Stomach smooth muscle (tissue), 2 donors: ENCODE measurements at regions not wholly inside any gene's neighbourhood (a gene's known extent, or its start where the extent isn't known, plus 50 kb on each side); places are given as distances from the start of the nearest gene placed in this dataset.

ENCODE experiments used
- H3K27ac ChIP-seq: one replicate; pipeline ENCODE4 v1.7.0; 2013; ENCODE audit warnings: mild to moderate bottlenecking, low read length, inconsistent platforms
- H3K27me3 ChIP-seq, 2 donors: one replicate each; pipeline ENCODE4 v1.7.0; 2013; ENCODE audit warnings: low read length in 2 of 2; ENCODE audit not compliant: insufficient read depth in 2 of 2, control insufficient read depth in 1 of 2
- H3K36me3 ChIP-seq, 2 donors: one replicate each; pipeline ENCODE4 v1.7.0; 2013; ENCODE audit warnings: low read length in 2 of 2; ENCODE audit not compliant: control insufficient read depth in 2 of 2, insufficient read depth in 2 of 2
- H3K4me1 ChIP-seq: one replicate; pipeline ENCODE4 v1.7.0; 2013; ENCODE audit warnings: low read length; ENCODE audit not compliant: control insufficient read depth, insufficient read depth
- H3K4me3 ChIP-seq, 2 donors: one replicate each; pipeline ENCODE4 v1.7.0; 2013; ENCODE audit warnings: low read length in 2 of 2
- H3K9ac ChIP-seq, 2 donors: one replicate each; pipeline ENCODE4 v1.7.0; 2013; ENCODE audit warnings: low read length in 2 of 2, mild to moderate bottlenecking in 1 of 2
- H3K9me3 ChIP-seq, 2 donors: one replicate each; pipeline ENCODE4 v1.7.0; 2013; ENCODE audit warnings: low read length in 2 of 2; ENCODE audit not compliant: control insufficient read depth in 2 of 2
- donor health status: healthy.
- donor health status: Pancreatic carcinoma.

- H3K4me3 ChIP-seq: no peak overlapping the region
- peaks cover 4 to 5% of the 10 kb centered on the region in 2 donors for H3K9me3 ChIP-seq
- no peaks in the 10 kb centered on the region for H3K4me1 ChIP-seq
- H3K36me3 ChIP-seq: no peaks in the 10 kb centered on the region
- H3K27ac ChIP-seq: no peak overlapping the region
- H3K9ac ChIP-seq: no peak overlapping the region
- peaks cover 0 to 2% of the 10 kb centered on the region in 2 donors for H3K27me3 ChIP-seq
Measured at GRCh38 chr5:174234388-174234787, 188.9 kb downstream of the NSG2 start.

DNA sequence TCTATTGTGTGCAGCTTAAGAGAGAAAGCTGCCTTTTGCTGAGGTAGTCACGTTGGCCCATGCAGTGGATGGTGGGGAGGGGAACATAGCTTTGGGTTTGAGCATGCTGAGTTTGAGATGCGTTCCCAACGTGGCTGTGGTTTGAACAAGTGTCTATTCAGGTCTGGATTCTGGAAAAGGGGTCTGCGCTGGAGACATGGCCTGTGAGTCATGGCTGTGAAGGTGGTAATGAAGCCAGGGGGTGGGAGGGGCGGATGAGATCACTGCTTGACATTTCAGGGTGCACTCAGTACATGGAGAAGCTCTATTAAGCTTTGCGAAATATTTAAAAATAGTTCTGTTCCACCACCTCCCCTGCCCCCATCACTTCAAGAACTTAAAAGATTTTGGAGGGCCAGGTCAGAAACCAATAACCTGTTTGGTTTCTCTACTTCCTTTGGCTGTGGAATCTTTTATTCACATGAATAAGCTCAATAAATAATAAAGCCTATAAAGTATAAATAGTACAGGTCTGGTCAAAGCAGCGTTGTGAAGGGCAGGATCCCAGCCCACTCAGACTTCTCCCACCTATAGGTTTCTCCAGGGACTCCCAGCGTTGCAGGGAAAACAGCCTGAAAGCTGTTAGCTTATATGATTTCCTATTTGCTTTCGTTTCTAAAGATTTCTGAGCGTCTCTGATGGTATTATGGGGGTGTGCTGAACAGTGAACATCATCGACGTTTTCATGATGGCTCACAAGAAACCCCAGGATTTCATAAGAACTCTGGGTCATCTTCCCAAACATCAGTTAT, 189.9 kb downstream of the NSG2 start:
- Histone ChIP-seq H3K27me3 (peaks cover 0 to 2% of the 10 kb centered on the region in 2 donors), H3K9ac (no peak overlapping the region), H3K4me1 (no peaks in the 10 kb centered on the region), H3K27ac (no peak overlapping the region), H3K4me3 (no peak overlapping the region), H3K9me3 (peaks cover 7 to 10% of the 10 kb centered on the region in 2 donors), H3K36me3 (no peaks in the 10 kb centered on the region)

DNA sequence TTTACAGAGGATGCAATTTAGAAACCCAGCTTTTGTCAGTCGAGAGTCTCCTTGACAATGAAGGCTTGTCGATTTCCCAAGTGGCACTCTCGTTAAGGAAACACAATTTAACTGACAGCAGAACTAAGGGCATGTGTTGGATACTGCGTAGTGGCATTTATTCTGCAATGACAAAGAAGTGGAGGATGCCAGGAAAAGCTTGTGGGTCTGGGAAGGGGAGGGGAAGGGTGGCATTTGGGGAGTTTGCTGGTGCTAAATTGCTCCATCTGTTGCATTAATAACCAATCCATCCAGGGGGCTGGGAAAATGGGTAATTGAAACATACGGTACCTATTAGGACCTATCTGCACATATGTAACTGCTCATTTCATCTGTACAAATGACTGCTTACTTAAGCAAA, 190.6 kb downstream of the NSG2 start:
- H3K27ac ChIP-seq: no peak overlapping the region
- no peaks in the 10 kb centered on the region for H3K4me1 ChIP-seq
- peaks cover 7 to 10% of the 10 kb centered on the region in 2 donors for H3K9me3 ChIP-seq
- peaks cover 0 to 2% of the 10 kb centered on the region in 2 donors for H3K27me3 ChIP-seq
- no peak overlapping the region for H3K9ac ChIP-seq
- no peaks in the 10 kb centered on the region for H3K36me3 ChIP-seq
- H3K4me3 ChIP-seq: no peak overlapping the region

DNA sequence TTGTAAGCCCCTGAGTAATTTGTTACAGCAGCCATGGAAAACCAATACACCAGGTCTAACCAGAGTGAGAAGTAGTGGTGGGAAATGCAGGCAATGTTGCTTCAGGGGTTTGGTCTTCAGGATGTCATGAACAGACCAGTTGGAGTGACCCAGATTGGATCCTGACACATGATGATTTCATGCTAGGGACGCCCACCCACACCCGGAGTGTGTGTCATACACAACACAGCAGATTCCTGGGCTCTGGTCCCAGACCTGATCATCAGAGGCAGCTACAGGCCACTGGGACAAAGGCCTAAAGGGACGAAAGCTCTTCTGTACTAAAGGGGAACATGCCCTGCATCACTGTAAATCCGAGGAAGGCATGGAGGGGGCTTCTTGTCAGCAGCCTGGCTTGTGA, 194.2 kb downstream of the NSG2 start:
- H3K27me3 ChIP-seq: no peaks in the 10 kb centered on the region
- peaks cover 7 to 10% of the 10 kb centered on the region in 2 donors for H3K9me3 ChIP-seq
- H3K4me1 ChIP-seq: no peaks in the 10 kb centered on the region
- H3K9ac ChIP-seq: no peak overlapping the region
- no peak overlapping the region for H3K4me3 ChIP-seq
- H3K36me3 ChIP-seq: no peaks in the 10 kb centered on the region
- no peak overlapping the region for H3K27ac ChIP-seq

- H3K27me3 ChIP-seq: peaks cover 0 to 2% of the 10 kb centered on the region in 2 donors
- H3K27ac ChIP-seq: no peak overlapping the region
- H3K9me3 ChIP-seq: peaks cover 9 to 10% of the 10 kb centered on the region in 2 donors
- H3K36me3 ChIP-seq: no peaks in the 10 kb centered on the region
- H3K4me1 ChIP-seq: no peaks in the 10 kb centered on the region
- H3K4me3 ChIP-seq: no peak overlapping the region
- no peak overlapping the region for H3K9ac ChIP-seq
Measured at GRCh38 chr5:174242573-174242972, 197.1 kb downstream of the NSG2 start.

DNA sequence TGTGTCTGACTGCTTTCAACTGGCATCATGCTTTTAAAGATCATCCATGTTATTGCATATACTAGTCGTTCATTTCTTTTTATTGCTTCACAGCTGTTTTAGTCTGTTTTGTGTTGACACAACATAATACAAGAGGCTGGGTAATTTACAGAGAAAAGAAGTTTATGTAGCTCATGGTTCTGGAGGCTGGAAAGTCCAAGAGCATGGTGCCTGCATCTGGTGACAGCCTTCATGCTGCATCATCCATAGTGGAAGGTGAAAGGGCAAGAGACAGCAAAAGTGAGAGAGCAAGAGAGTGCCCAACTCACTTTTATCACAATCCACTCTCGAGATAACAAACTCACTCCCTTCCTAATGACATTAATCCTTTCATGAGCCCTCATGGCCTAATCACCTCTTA, 198.4 kb downstream of the NSG2 start:
- H3K4me3 ChIP-seq: no peak overlapping the region
- H3K4me1 ChIP-seq: no peaks in the 10 kb centered on the region
- H3K36me3 ChIP-seq: no peaks in the 10 kb centered on the region
- H3K27me3 ChIP-seq: peaks cover 0 to 2% of the 10 kb centered on the region in 2 donors
- H3K9me3 ChIP-seq: peaks cover 9 to 10% of the 10 kb centered on the region in 2 donors
- H3K9ac ChIP-seq: no peak overlapping the region
- no peak overlapping the region for H3K27ac ChIP-seq

DNA sequence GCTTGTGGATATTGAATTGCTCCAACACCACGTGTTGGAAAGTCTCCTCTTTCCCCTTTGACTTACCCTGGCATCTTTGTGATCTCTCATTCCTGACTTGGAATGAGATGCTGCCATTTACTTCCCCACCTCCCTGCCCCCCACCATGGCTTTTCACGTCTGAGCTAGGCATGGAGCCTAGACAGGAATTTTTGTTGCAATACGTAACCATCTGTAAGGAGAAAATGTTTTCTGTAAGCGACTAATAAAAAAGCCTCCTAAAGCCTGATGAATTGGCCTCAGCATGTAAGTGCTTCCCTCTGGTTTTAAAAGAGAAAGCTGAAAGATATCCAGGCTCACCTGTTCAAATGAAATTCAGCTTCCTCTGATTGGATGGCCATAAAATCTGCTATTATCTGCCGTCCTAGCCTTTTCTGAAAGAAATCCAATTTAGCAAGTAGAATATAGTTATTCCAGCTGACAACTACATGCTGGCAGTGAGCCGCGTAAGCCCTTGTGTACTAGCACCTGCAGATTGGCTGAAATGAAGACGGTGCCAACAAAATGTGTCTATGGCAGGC, 200.1 kb downstream of the NSG2 start:
- H3K9me3 ChIP-seq: peaks cover 0 to 2% of the 10 kb centered on the region in 2 donors
- H3K27me3 ChIP-seq: peaks cover 0 to 2% of the 10 kb centered on the region in 2 donors
- no peaks in the 10 kb centered on the region for H3K36me3 ChIP-seq
- no peaks in the 10 kb centered on the region for H3K4me1 ChIP-seq
- H3K9ac ChIP-seq: no peak overlapping the region
- no peak overlapping the region for H3K4me3 ChIP-seq
- H3K27ac ChIP-seq: no peak overlapping the region

- Histone ChIP-seq H3K9ac (no peak overlapping the region), H3K27me3 (peaks cover 0 to 2% of the 10 kb centered on the region in 2 donors), H3K27ac (no peak overlapping the region), H3K4me1 (no peaks in the 10 kb centered on the region), H3K9me3 (peaks cover 0 to 2% of the 10 kb centered on the region in 2 donors), H3K36me3 (no peaks in the 10 kb centered on the region), H3K4me3 (no peak overlapping the region)
Measured at GRCh38 chr5:174246743-174247142, 201.2 kb downstream of the NSG2 start.

- Histone ChIP-seq H3K9me3 (peaks cover 0 to 2% of the 10 kb centered on the region in 2 donors), H3K36me3 (no peaks in the 10 kb centered on the region), H3K4me1 (no peaks in the 10 kb centered on the region), H3K9ac (no peak overlapping the region), H3K27ac (no peak overlapping the region), H3K27me3 (peaks cover 0 to 2% of the 10 kb centered on the region in 2 donors), H3K4me3 (no peak overlapping the region)
Measured at GRCh38 chr5:174247301-174247700, 201.8 kb downstream of the NSG2 start.

DNA sequence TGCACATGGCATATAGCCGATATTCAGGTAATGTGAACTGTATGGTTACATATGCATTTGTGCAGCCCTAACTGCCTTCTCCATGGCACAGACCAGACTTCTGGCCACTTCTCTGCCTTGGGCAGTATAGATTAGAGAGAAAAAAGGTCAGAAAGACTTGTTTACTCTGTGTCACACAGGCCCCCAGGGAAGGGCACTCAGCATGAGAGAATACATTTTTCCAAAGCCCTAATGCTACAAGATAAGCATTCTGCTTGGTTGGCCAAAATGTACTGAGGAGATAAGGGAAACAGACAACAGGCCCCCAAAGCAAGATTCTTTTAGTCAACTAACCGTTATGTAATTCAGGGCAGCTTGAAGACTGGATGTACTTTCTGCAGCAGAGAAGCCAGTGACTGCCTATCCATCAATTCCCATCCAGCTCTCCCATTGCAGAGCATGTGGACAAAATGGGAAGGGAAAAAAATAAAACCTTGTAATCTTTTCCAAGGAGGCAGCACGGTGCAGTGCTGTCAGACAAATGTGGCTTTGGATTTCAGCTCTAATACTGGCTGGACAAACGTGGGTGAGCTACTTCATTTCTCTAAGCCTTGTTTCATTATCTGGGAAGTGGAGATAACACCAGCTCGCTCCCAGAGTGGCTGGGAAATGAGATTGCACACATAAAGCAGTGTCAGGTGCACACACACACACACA, 205.9 kb downstream of the NSG2 start:
- Histone ChIP-seq H3K4me3 (no peak overlapping the region), H3K4me1 (no peaks in the 10 kb centered on the region), H3K9me3 (peaks cover 0 to 2% of the 10 kb centered on the region in 2 donors), H3K9ac (no peak overlapping the region), H3K36me3 (no peaks in the 10 kb centered on the region), H3K27me3 (peaks cover 0 to 2% of the 10 kb centered on the region in 2 donors), H3K27ac (no peak overlapping the region)
